SIG-M5 treated with dmso at 0.1 percent for 504 hours (cell line): ENCODE measurements at regions not wholly inside any gene's neighbourhood (a gene's known extent, or its start where the extent isn't known, plus 50 kb on each side); places are given as distances from the start of the nearest gene placed in this dataset.
A peak's percentile ranks its signal among the peaks of the same experiment; 100 is the strongest.

Source experiments
- DNase-seq: peaks from one replicate; lab custom pipeline; 2025; ENCODE audit not compliant: unreplicated experiment; lab: John Stamatoyannopoulos, UW

GRCh38 chr20:50372770-50373088 lies 137.5 kb upstream of the PTPN1 start:
- DNase-seq, result no peak

DNA sequence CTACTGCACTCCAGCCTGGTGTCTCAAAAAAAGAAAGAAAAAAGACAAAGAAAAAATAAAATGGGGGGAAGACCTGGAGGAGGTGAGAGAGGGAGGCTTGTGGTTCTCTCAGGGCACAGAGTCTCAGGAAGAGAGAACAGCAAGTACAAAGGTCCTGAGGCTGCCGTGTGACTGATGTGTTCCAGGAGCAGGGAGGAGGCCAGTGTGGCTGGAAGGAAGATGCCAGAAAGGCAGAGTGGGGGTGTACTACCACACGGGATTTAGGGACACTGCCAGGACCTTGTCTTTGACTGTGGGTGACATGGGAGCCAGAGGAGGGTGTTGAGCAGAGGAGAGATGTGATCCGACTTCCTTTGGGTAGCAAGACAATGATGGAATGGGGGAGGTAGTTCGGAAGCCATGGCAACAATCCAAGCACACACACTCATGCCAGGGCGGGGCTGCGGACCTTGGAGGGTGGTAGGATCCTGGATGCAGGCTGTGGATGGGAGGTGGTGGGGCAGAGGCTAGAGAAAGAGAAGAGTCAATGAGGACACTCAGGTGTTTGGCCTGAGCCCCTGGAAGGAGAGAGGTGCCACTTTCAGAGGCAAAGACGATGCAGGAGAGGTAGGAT lies 136.4 kb upstream of the PTPN1 start:
- DNase-seq, result no peak

- DNase-seq, result no peak
Measured at GRCh38 chr20:50374541-50375078, 135.6 kb upstream of the PTPN1 start.

DNA sequence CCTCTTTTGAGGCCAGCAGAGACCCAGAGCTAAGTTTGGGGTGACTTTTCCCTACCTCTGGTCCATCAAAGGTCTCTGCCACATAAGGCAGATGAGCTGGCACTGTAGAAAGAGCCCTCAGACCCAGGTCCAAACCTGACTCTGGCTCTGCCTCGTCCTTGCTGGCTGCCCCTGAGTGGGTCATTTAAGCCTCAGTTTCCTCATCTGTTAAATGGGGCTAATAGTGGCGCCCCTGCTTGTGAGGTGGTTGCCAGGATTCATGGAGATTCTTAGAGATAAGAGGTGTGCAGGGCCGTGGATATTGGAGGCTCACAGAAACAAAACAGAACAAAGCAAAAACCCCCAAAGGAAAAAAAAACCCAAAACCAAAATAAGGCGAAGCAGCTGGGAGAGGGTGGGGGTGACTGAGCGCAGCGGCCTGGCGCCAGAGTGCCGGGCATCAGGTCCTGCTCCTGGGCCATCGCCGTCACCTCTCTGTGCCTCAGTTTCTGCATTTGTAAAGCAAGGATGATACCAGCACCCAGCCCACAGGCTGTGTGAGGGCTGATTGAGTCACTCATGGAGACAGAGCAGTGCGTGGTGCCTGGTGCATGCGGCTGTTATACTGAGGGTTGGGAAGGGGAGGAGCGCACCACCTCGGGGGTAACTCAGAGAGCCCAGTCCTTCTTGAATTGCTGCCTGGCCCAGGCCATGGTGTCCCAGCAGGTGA lies 133.8 kb upstream of the PTPN1 start:
- no peak for DNase-seq

- DNase-seq, result peak; percentile 39
Measured at GRCh38 chr20:50376888-50377459, 133.2 kb upstream of the PTPN1 start.

DNA sequence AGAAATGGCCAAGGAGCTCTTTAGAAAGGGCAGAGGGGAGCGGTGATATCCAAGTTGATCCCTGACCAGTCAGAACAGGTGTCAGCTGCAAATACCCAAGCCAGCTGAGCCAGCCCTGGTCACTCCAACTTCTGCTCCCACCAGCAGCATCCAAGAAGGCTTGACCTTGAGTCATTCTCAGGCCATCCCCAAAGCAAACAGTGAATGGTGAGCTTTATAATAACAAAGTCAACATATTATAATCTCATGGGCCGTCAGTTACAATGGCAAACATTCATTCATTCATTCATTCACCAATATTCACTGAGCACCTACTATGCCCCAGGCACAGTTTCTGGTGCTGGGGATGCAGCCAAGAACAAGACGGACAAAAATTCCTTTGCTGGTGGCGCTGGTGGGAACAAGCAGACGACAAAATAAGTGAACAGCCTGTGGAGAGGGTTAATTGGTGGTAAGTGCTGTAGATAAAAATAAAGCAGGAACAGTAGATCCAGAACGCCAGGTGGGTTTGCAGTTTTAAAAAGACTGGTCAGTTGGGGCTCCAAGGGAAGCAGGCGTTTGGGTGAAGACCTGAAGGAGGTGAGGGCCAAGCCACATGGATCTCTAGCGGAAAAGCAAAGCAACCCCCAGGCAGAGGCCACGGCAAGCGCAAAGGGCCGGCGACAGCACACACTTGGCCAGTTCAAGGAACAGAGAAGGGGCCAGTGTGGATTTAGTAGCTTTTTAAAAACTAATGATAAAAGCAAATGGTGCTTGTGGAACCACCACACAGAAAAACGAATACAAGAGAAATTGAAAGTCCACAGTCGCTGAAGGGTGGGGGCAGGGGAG lies 131.8 kb upstream of the PTPN1 start:
- no peak for DNase-seq

DNA sequence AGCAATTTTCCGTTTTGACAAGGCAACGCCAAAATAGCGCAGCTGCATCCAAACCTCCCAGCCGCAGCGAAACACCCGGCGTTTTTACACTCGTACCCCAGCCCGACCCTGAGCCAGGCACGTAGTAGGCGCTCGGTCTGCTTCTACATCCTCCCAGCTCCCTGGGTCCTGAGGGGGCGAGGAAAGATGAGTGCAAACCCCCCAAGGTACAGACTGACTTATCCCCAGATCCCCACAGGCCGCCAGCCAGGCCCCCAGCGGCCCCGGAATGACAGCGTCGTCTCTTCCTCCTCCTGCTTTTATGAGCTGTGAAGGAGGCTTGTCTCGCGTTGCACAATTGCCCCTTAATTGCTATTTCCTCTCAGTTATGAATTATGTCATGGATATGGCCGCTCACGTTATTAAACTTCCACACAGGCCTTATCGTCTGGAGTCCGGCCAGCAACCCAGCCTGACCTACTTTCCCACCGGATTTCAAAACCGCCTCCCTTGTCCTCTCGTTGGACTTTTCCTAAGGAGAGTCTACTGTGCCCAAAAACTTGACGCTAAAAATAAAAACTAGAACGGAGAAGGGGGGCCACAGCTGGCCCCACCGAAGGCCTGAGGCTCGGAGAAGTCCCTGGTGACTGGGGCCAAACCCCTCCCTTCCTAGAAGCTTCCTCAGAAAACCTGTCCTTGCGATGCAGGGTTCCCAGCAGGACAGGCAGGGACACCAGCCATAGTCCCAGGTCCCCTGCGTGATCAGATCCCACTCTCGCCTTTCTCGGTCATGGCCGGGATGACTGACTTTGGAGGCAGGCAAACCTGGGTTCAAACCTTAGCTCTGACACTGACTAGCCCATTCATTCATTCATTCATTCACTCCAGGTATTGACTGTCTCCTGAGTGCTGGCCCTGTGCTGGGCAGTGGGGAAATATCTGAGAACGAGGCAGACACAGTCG lies 130.9 kb upstream of the PTPN1 start:
- DNase-seq, result peak; percentile 85

- DNase-seq, result no peak
Measured at GRCh38 chr20:50379991-50380696, 130.0 kb upstream of the PTPN1 start.

DNA sequence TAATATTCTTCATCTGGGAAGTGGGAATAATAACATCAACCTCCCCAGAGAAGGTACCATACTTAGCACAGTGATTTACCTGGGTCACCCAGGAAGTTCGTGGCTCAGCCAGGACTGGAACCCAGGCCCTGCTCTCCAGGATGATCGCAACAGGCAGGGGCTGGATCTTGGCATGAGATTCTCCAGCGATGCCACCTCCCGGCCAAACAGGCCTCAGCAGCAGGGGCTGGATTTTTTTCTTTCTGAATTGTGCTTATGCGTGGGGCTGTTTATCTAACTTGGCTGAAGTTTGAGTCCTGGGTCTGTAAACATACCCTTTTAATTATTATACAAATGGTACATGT lies 129.5 kb upstream of the PTPN1 start:
- peak; percentile 32 for DNase-seq

DNA sequence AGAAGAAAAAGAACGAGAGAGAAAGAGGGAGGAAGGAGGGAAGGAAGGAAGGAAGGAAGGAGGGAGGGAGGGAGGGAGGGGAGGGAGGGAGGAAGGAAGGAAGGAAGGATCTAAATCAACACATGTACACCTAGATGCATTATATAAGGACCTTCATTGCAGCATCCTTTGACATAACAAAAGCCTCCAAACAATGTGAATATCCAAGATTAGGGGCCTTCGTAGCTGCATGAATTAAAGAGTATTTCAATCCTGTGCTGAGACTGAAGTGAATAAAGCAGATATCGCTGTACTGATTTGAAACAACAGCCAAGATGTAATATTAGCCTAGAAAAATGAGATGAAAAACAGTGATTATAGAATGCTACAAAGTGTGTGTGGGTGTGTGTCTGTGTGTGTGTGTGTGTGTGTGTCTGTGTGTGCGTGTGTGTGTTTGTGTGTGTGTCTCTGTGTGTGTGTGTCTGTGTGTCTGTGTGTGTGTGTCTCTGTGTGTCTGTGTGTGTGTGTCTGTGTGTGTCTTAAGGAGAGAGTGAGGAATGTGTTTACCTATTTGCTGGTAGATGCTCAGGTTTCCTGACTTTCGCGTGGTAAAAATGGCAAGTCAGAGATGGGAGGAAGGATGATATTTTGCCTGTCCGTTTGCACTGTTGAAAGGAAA lies 129.0 kb upstream of the PTPN1 start:
- no peak for DNase-seq

GRCh38 chr20:50381771-50382593 lies 128.2 kb upstream of the PTPN1 start:
- DNase-seq, result no peak

DNA sequence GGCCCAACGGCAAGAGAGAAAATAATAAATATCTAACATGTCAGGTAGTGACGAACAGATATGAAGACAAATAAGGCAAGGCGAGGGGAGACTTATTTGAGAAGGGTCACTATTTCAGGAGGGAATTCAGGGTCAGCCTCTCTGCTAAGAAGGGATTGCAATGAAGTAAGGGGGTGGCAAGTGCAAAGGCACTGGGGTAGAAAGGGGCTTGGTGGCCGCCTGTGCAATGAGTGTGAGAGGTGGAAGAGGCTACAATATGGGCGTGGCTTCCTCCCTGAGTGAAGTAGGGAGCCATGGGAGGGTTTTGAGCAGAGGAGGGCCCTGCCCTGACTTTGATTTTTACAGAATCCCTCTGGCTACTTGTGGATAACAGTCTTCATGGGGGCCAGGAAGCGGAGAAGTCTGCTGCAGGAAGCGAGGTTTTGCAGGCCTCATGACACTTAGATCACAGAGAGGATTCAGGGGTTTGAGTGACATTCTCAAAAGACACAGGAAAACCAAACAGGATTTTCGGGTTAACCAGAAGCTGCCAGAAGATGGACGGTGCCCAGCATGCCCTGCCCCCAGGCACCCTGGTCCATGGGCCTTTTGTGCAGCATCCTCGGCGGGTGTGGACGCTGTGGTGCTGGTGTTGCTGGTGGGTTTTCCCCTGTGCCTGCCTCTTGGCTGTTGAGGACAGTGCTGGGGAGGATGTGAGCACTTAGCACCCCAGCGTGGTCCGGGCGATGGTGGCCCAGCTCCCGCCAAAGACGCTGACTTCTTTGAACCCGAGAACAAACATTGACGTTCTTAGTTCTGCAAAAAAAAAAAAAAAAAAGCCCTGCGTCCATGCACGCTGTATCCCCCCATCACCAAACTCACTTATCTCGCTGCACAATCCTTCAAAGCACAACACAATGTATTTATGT lies 124.2 kb upstream of the PTPN1 start:
- no peak for DNase-seq

GRCh38 chr20:50386641-50386960 lies 123.6 kb upstream of the PTPN1 start:
- DNase-seq, result no peak

DNA sequence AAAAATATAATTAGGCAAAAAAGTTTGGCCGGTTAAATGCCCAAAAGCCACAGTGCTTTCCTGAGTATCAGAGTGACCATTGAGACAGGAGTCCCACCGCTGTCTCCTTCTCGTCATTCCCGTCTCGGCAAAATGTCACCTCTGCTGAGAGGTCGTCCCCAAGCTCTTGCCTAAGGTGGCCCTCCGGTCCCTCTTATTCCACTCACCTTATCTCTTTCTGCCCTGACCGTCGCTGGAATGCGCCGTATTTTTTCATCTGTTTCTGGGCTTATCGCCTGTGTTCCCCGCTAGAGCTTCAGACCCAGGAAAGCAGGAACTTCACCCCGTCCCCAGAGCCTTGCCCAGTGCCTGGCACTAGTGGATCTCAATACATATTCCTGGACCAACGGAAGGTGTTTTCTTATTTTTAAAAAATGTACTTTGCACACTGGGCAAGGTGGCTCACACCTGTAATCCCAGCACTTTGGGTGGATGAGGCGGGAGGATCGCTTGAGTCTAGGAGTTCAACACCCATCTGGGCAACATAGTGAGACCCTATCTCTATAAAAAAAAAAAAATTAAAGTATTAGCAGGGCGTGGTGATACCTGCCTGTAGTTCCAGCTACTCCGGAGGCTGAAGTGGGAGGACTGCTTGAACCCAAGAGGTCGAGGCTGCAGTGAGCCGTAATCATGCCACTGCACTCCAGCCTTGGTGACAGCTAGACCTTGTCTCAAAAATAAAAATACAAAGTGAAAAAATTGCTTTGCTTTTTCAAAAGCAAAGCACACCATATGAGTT lies 122.8 kb upstream of the PTPN1 start:
- no peak for DNase-seq

DNA sequence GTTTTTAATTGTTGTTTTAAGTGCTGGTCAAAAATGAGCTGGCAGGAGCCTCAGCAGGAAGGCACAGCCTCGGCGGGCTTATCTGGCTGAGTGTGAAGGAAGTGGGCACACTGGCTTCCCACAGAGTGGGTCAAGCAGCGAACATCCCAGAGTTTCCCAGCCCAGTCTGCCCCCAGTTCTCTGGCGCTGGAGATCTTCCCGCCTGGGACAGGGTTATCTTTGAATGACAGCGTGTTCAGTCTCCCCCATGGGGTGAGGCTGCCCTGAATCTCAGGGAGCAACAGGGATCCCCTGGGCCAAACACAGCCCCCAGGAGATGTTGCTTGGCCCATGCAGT lies 122.2 kb upstream of the PTPN1 start:
- DNase-seq, result no peak

DNA sequence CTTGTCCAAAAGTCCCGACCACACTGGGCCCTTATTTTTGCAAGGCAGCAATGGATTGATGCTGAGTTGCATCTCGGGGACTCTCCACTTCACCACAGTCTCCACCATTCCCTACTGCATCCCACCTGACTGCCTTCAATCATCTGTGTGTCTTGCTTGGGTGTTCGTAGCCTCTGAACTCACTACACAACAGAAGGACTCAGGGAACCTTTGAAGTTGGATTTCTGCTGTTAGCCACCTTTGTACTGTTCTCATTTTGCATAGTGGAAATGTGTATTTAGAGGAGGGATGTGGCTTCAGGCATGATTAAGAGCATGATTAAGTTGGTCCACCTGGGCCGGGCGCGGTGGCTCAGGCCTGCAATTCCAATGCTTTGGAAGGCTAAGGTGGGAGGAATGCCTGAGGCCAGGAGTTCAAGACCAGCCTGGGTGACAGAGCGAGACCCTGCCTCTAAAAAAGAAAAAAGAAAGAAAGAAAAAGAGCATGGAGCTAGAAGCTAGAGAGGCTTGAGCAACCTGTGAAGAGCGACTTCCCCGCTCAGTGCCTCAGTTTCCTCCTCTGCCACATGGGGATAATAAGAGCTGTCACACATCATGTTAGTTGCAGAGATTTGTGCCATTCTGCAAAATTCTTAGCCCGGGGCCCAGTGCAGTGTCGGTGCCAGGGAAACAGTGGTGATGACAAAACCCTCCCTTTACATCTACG lies 121.3 kb upstream of the PTPN1 start:
- no peak for DNase-seq

DNA sequence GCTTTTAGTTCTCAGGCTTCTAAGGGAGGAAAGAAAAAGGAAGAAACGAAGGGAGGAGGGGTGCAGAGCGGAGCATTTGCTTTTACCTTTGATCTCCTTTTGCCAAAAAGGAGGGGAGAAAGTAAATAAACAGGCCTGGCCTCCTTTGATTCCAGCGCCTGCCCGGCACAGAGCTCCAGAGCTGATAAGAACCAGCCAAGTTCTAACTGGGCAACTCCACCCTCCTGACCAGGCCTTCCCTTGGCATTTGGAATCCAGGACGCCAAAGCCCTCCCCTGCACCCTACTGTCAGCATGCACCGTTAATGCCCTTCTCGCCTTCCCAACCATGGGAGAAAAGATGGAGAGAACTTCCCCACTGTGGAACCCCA lies 120.8 kb upstream of the PTPN1 start:
- no peak for DNase-seq
